ENCODE measurements at regions not wholly inside any gene's neighbourhood (a gene's known extent, or its start where the extent isn't known, plus 50 kb on each side); places are given as distances from the start of the nearest gene placed in this dataset.

- H3K4me2 ChIP-seq (ENCODE audit: low read depth, low read length), result no peak overlapping the region
- H3K4me1 ChIP-seq (ENCODE audit: low read length), result no peaks in the 10 kb centered on the region; the same call in 1 of the 2 replicates
- no peaks in the 10 kb centered on the region for H3K79me2 ChIP-seq (ENCODE audit: low read length)
- no peak for TF ChIP-seq EZH2phosphoT487 (IDR thresholded peaks at IDR 0.05; ENCODE audit: low read length)
- no peak for TF ChIP-seq CTCF (IDR thresholded peaks at IDR 0.05; ENCODE audit: low read length)
- TF ChIP-seq EZH2 (optimal IDR thresholded peaks at IDR 0.05; ENCODE audit: low read depth, low read length), result no peak
- DNase-seq, result no peak
- no peak overlapping the region for H2AFZ ChIP-seq (ENCODE audit: low read length)
- no peak overlapping the region for H3K4me3 ChIP-seq (ENCODE audit: low read length)
- H3K36me3 ChIP-seq (replicated peaks; ENCODE audit: insufficient read depth, low read length), result no peaks in the 10 kb centered on the region
- no peaks in the 10 kb centered on the region for H3F3A ChIP-seq (ENCODE audit: insufficient read depth, low read length)
- no peaks in the 10 kb centered on the region for H3K9me3 ChIP-seq (replicated peaks; ENCODE audit: insufficient read depth, low read length)
- H3K27ac ChIP-seq (ENCODE audit: low read length), result no peak overlapping the region
- no peaks in the 10 kb centered on the region for H4K20me1 ChIP-seq (ENCODE audit: insufficient read depth, low read length)
- no peaks in the 10 kb centered on the region for H3K27me3 ChIP-seq (replicated peaks; ENCODE audit: insufficient read depth, low read length)
- no peak overlapping the region for H3K9ac ChIP-seq (ENCODE audit: low read length)
- H3K9me2 ChIP-seq (replicated peaks; ENCODE audit: insufficient read depth, low read length), result no peaks in the 10 kb centered on the region
Observed at GRCh38 chr6:133085896-133086295, 155.3 kb upstream of the EYA4 start.

GRCh38 chr6:133088931-133089695 lies 152.0 kb upstream of the EYA4 start:
- no peak for DNase-seq
- no peak overlapping the region for H3K4me3 ChIP-seq (ENCODE audit: low read length)
- TF ChIP-seq CTCF (IDR thresholded peaks at IDR 0.05; ENCODE audit: low read length) (no peak), EZH2 (optimal IDR thresholded peaks at IDR 0.05; ENCODE audit: low read depth, low read length) (no peak), EZH2phosphoT487 (IDR thresholded peaks at IDR 0.05; ENCODE audit: low read length) (no peak)

GRCh38 chr6:133092199-133092598 lies 149.0 kb upstream of the EYA4 start:
- Histone ChIP-seq H3K4me3 (ENCODE audit: low read length) (no peak overlapping the region), H4K20me1 (ENCODE audit: insufficient read depth, low read length) (no peaks in the 10 kb centered on the region), H3K4me1 (ENCODE audit: low read length) (peaks cover 7% of the 10 kb centered on the region), H2AFZ (ENCODE audit: low read length) (peak overlapping the region; percentile 44; the same call in 1 of the 2 replicates), H3K9me3 (replicated peaks; ENCODE audit: insufficient read depth, low read length) (no peaks in the 10 kb centered on the region), H3K79me2 (ENCODE audit: low read length) (no peaks in the 10 kb centered on the region), H3K9ac (ENCODE audit: low read length) (no peak overlapping the region), H3K27me3 (replicated peaks; ENCODE audit: insufficient read depth, low read length) (no peaks in the 10 kb centered on the region), H3K4me2 (ENCODE audit: low read depth, low read length) (peak overlapping the region; percentile 25), H3K9me2 (replicated peaks; ENCODE audit: insufficient read depth, low read length) (no peaks in the 10 kb centered on the region), H3F3A (ENCODE audit: insufficient read depth, low read length) (no peaks in the 10 kb centered on the region), H3K36me3 (replicated peaks; ENCODE audit: insufficient read depth, low read length) (no peaks in the 10 kb centered on the region), H3K27ac (ENCODE audit: low read length) (peak overlapping the region; percentile 56; the same call in 1 of the 2 replicates)
- no peak for DNase-seq
- TF ChIP-seq CTCF (IDR thresholded peaks at IDR 0.05; ENCODE audit: low read length) (no peak), EZH2phosphoT487 (IDR thresholded peaks at IDR 0.05; ENCODE audit: low read length) (no peak), EZH2 (optimal IDR thresholded peaks at IDR 0.05; ENCODE audit: low read depth, low read length) (no peak)

More at GRCh38 chr6:133088931-133089695, 152.0 kb upstream of the EYA4 start:
- Histone ChIP-seq H3K9ac (ENCODE audit: low read length) (no peak overlapping the region), H3K27ac (ENCODE audit: low read length) (no peak overlapping the region), H3K9me2 (replicated peaks; ENCODE audit: insufficient read depth, low read length) (no peaks in the 10 kb centered on the region), H3K27me3 (replicated peaks; ENCODE audit: insufficient read depth, low read length) (no peaks in the 10 kb centered on the region), H3F3A (ENCODE audit: insufficient read depth, low read length) (no peaks in the 10 kb centered on the region), H4K20me1 (ENCODE audit: insufficient read depth, low read length) (no peaks in the 10 kb centered on the region), H2AFZ (ENCODE audit: low read length) (no peak overlapping the region), H3K9me3 (replicated peaks; ENCODE audit: insufficient read depth, low read length) (no peaks in the 10 kb centered on the region), H3K4me1 (ENCODE audit: low read length) (peaks cover 7% of the 10 kb centered on the region), H3K79me2 (ENCODE audit: low read length) (no peaks in the 10 kb centered on the region), H3K36me3 (replicated peaks; ENCODE audit: insufficient read depth, low read length) (no peaks in the 10 kb centered on the region), H3K4me2 (ENCODE audit: low read depth, low read length) (no peak overlapping the region)
